ENCODE measurements at regions not wholly inside any gene's neighbourhood (a gene's known extent, or its start where the extent isn't known, plus 50 kb on each side); places are given as distances from the start of the nearest gene placed in this dataset.
"Not testable (repeated sequence)": the region's sequence is repeated elsewhere in the genome, so short reads cannot be mapped to it uniquely, and the experiment has no call there.

- DNase-seq: no peak
These were observed 328.2 kb upstream of the COL3A1 start for GRCh38 chr2:188645986-188646385.

- no peak for DNase-seq
These were observed 326.6 kb upstream of the COL3A1 start for GRCh38 chr2:188647430-188648070.

GRCh38 chr2:188659656-188660406, 314.3 kb upstream of the COL3A1 start:
- no peak for DNase-seq

- DNase-seq: no peak
These were observed 310.9 kb upstream of the COL3A1 start for GRCh38 chr2:188663301-188663700.

- no peak for DNase-seq
These were observed 309.8 kb upstream of the COL3A1 start for GRCh38 chr2:188664416-188664815.

GRCh38 chr2:188664951-188665595, 309.1 kb upstream of the COL3A1 start:
- no peak for DNase-seq

- DNase-seq: no peak
These were observed 308.4 kb upstream of the COL3A1 start for GRCh38 chr2:188665727-188666304.

GRCh38 chr2:188666503-188666902, 307.7 kb upstream of the COL3A1 start:
- DNase-seq: no peak

- peak in 1 of 51 donors; percentile 2 for DNase-seq
These were observed 306.0 kb upstream of the COL3A1 start for GRCh38 chr2:188668017-188668680.

- no peak for DNase-seq
These were observed 298.7 kb upstream of the COL3A1 start for GRCh38 chr2:188675391-188676009.

- DNase-seq: no peak
These were observed 298.2 kb upstream of the COL3A1 start for GRCh38 chr2:188676010-188676400.

- no peak for DNase-seq
These were observed 297.0 kb upstream of the COL3A1 start for GRCh38 chr2:188677142-188677541.

GRCh38 chr2:188678882-188679281, 295.3 kb upstream of the COL3A1 start:
- no peak for DNase-seq

GRCh38 chr2:188682838-188683237, 291.3 kb upstream of the COL3A1 start:
- no peak for DNase-seq

GRCh38 chr2:188684795-188685194, 289.4 kb upstream of the COL3A1 start:
- DNase-seq: no peak

- no peak for DNase-seq
These were observed 281.1 kb upstream of the COL3A1 start for GRCh38 chr2:188693111-188693510.

- no peak for DNase-seq
These were observed 280.4 kb upstream of the COL3A1 start for GRCh38 chr2:188693771-188694170.

GRCh38 chr2:188695953-188696352, 278.2 kb upstream of the COL3A1 start:
- DNase-seq: no peak

- not testable (repeated sequence) for DNase-seq
These were observed 276.0 kb upstream of the COL3A1 start for GRCh38 chr2:188698151-188698550.

GRCh38 chr2:188701836-188702235, 272.3 kb upstream of the COL3A1 start:
- DNase-seq: no peak

- no peak for DNase-seq
These were observed 269.0 kb upstream of the COL3A1 start for GRCh38 chr2:188705191-188705590.
